ENCODE measurements at regions not wholly inside any gene's neighbourhood (a gene's known extent, or its start where the extent isn't known, plus 50 kb on each side); places are given as distances from the start of the nearest gene placed in this dataset.

- intact Hi-C loops (cut with DNase I), result no loop called here
- H3K27ac ChIP-seq, result no peak overlapping the region
- DNase-seq, result no peak
- no peaks in the 10 kb centered on the region for H3K4me1 ChIP-seq (replicated peaks in 1 of 2)
- H3K9me3 ChIP-seq (replicated peaks in 1 of 3), result no peaks in the 10 kb centered on the region
- H3K27me3 ChIP-seq, result no peaks in the 10 kb centered on the region
- no peak for TF ChIP-seq CTCF (IDR thresholded peaks at IDR 0.05)
- no peak for TF ChIP-seq POLR2A (IDR thresholded peaks at IDR 0.05)
- WGBS, 4 donors, result 84 to 95% (median 89%) methylated on average over 1 of the region's 1 CpG
- H3K4me3 ChIP-seq, result no peak overlapping the region
- no peaks in the 10 kb centered on the region for H3K36me3 ChIP-seq (replicated peaks in 1 of 2)
Measured at GRCh38 chr9:108211411-108211955, 644.3 kb downstream of the ACTL7B start.

DNA sequence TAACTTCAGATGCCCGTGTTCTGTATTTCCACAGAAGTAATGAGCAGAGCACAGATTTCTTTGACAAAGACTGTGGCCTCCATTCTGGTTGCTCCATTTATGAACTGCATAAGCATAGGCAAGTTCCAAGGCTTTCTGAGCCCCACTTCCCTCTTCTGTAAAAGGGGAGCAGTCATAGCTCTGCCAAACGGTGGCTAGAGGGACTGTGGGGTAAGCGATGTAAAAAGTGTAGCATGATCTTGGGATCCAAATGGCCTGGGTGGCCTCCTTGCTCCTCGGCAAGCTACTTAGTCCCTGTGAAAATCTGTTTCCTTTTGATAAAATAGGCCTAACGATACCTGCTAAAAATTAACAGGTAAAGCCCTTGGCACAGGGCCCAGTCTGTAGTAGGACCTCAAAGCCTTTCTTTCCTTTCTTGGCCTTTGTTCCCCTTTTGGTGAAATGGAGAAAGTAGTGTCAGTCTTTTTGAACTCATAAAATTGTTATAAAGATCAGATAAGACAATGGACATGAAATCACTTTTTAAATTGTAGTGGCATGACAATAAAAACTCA lies 646.6 kb downstream of the ACTL7B start:
- Histone ChIP-seq H3K27me3 (no peaks in the 10 kb centered on the region), H3K4me1 (replicated peaks in 1 of 2) (no peaks in the 10 kb centered on the region), H3K9me3 (replicated peaks in 1 of 3) (no peaks in the 10 kb centered on the region), H3K4me3 (no peak overlapping the region), H3K27ac (no peak overlapping the region), H3K36me3 (replicated peaks in 1 of 2) (no peaks in the 10 kb centered on the region)
- TF ChIP-seq POLR2A (IDR thresholded peaks at IDR 0.05), result no peak
- TF ChIP-seq CTCF (IDR thresholded peaks at IDR 0.05), result no peak
- WGBS, 4 donors, result 79 to 85% (median 80%) methylated on average over 5 of the region's 5 CpGs
- no peak for DNase-seq
- intact Hi-C loops (cut with DNase I), result no loop called here

- Histone ChIP-seq H3K4me1 (replicated peaks in 1 of 2) (no peaks in the 10 kb centered on the region), H3K9me3 (replicated peaks in 1 of 3) (no peaks in the 10 kb centered on the region), H3K27me3 (no peaks in the 10 kb centered on the region), H3K36me3 (replicated peaks in 1 of 2) (no peaks in the 10 kb centered on the region), H3K4me3 (no peak overlapping the region), H3K27ac (no peak overlapping the region)
- DNase-seq, result no peak
- WGBS, 4 donors, result 77 to 88% (median 84%) methylated on average over 7 of the region's 7 CpGs
- intact Hi-C loops (cut with DNase I), result no loop called here
- TF ChIP-seq POLR2A (IDR thresholded peaks at IDR 0.05), result no peak
- TF ChIP-seq CTCF (IDR thresholded peaks at IDR 0.05), result no peak
Measured at GRCh38 chr9:108207561-108208165, 648.1 kb downstream of the ACTL7B start.

- H3K36me3 ChIP-seq (replicated peaks in 1 of 2), result no peaks in the 10 kb centered on the region
- H3K27ac ChIP-seq, result no peak overlapping the region
- no peaks in the 10 kb centered on the region for H3K9me3 ChIP-seq (replicated peaks in 1 of 3)
- intact Hi-C loops (cut with DNase I), result no loop called here
- no peak overlapping the region for H3K4me3 ChIP-seq
- H3K4me1 ChIP-seq (replicated peaks in 1 of 2), result no peaks in the 10 kb centered on the region
- no peaks in the 10 kb centered on the region for H3K27me3 ChIP-seq
- no peak for DNase-seq
- TF ChIP-seq CTCF (IDR thresholded peaks at IDR 0.05) (no peak), POLR2A (IDR thresholded peaks at IDR 0.05) (no peak)
Measured at GRCh38 chr9:108205276-108205675, 650.5 kb downstream of the ACTL7B start.

All from adrenal gland (tissue), 9 donors.